GM23338 (cell line): ENCODE measurements at regions not wholly inside any gene's neighbourhood (a gene's known extent, or its start where the extent isn't known, plus 50 kb on each side); places are given as distances from the start of the nearest gene placed in this dataset.

Source experiments
- CREB1 ChIP-seq: fragments of 250-450 bp; sonication (Bioruptor Pico); IDR thresholded peaks from 2 replicates; pipeline ENCODE4 v1.5.0; 2020; ENCODE audit warnings: low read depth, mild to moderate bottlenecking, moderate library complexity
- EZH2phosphoT487 ChIP-seq: fragments of 200-600 bp; sonication (generic); IDR thresholded peaks from one replicate; pipeline ENCODE4 v1.8.1; 2018; ENCODE audit warnings: antibody characterized with exemption; ENCODE audit not compliant: unreplicated experiment
- NANOG ChIP-seq: IDR thresholded peaks from 2 replicates; pipeline ENCODE4 v1.6.1; 2016; ENCODE audit warnings: antibody characterized with exemption, borderline replicate concordance
- REST ChIP-seq: IDR thresholded peaks from one replicate; pipeline ENCODE4 v1.6.1; 2018; ENCODE audit warnings: antibody characterized with exemption; ENCODE audit not compliant: unreplicated experiment
- TF ChIP-seq, protein P1 (sequence below): fragments of 250-450 bp; sonication (Bioruptor Pico); IDR thresholded peaks from 2 replicates; pipeline ENCODE4 v1.5.0; 2020; ENCODE audit warnings: mild to moderate bottlenecking, moderate library complexity

DNA sequence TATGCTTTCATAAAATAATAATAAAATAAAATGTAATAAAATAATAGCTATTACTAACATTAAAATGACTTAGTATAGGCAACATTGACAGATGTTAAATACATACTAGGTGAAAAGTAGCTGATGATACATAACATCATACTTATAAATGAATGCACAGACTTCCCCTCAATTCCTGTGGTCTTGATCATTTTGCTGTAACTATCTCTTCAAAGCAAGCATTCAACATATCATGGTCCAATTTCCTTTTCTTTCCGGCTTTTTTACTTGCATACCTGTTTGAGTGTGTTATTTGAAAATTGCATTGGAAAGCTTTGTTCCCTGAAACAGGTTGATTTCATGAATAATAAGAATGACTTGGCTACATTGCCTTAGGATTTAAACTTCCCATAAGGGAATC, 309.3 kb downstream of the HDGFL1 start (continued):
- TF ChIP-seq, protein P1, sequence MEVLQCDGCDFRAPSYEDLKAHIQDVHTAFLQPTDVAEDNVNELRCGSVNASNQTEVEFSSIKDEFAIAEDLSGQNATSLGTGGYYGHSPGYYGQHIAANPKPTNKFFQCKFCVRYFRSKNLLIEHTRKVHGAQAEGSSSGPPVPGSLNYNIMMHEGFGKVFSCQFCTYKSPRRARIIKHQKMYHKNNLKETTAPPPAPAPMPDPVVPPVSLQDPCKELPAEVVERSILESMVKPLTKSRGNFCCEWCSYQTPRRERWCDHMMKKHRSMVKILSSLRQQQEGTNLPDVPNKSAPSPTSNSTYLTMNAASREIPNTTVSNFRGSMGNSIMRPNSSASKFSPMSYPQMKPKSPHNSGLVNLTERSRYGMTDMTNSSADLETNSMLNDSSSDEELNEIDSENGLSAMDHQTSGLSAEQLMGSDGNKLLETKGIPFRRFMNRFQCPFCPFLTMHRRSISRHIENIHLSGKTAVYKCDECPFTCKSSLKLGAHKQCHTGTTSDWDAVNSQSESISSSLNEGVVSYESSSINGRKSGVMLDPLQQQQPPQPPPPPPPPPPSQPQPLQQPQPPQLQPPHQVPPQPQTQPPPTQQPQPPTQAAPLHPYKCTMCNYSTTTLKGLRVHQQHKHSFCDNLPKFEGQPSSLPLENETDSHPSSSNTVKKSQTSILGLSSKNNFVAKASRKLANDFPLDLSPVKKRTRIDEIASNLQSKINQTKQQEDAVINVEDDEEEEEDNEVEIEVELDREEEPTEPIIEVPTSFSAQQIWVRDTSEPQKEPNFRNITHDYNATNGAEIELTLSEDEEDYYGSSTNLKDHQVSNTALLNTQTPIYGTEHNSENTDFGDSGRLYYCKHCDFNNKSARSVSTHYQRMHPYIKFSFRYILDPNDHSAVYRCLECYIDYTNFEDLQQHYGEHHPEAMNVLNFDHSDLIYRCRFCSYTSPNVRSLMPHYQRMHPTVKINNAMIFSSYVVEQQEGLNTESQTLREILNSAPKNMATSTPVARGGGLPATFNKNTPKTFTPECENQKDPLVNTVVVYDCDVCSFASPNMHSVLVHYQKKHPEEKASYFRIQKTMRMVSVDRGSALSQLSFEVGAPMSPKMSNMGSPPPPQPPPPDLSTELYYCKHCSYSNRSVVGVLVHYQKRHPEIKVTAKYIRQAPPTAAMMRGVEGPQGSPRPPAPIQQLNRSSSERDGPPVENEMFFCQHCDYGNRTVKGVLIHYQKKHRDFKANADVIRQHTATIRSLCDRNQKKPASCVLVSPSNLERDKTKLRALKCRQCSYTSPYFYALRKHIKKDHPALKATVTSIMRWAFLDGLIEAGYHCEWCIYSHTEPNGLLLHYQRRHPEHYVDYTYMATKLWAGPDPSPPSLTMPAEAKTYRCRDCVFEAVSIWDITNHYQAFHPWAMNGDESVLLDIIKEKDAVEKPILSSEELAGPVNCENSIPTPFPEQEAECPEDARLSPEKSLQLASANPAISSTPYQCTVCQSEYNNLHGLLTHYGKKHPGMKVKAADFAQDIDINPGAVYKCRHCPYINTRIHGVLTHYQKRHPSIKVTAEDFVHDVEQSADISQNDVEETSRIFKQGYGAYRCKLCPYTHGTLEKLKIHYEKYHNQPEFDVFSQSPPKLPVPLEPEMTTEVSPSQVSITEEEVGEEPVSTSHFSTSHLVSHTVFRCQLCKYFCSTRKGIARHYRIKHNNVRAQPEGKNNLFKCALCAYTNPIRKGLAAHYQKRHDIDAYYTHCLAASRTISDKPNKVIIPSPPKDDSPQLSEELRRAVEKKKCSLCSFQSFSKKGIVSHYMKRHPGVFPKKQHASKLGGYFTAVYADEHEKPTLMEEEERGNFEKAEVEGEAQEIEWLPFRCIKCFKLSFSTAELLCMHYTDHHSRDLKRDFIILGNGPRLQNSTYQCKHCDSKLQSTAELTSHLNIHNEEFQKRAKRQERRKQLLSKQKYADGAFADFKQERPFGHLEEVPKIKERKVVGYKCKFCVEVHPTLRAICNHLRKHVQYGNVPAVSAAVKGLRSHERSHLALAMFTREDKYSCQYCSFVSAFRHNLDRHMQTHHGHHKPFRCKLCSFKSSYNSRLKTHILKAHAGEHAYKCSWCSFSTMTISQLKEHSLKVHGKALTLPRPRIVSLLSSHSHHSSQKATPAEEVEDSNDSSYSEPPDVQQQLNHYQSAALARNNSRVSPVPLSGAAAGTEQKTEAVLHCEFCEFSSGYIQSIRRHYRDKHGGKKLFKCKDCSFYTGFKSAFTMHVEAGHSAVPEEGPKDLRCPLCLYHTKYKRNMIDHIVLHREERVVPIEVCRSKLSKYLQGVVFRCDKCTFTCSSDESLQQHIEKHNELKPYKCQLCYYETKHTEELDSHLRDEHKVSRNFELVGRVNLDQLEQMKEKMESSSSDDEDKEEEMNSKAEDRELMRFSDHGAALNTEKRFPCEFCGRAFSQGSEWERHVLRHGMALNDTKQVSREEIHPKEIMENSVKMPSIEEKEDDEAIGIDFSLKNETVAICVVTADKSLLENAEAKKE: no peak
- TF ChIP-seq NANOG (no peak), EZH2phosphoT487 (no peak), CREB1 (CRISPR knock-in tag) (no peak), REST (no peak)
